Liver (tissue), 8 donors: ENCODE measurements at regions not wholly inside any gene's neighbourhood (a gene's known extent, or its start where the extent isn't known, plus 50 kb on each side); places are given as distances from the start of the nearest gene placed in this dataset.

Source experiments
- DNase-seq: peaks from one replicate; pipeline ENCODE4 v3.0.0-alpha.2; 2017; ENCODE audit warnings: low spot score
- H3K27ac ChIP-seq, 2 donors: one replicate each; pipeline ENCODE4 v1.7.0; 2013; ENCODE audit warnings: inconsistent platforms in 2 of 2, low read length in 2 of 2, control low read depth in 1 of 2, low read depth in 1 of 2, mild to moderate bottlenecking in 1 of 2
- H3K27me3 ChIP-seq, 4 donors: one replicate each; pipeline versions ENCODE4 v1.6.1 to v1.7.0; 2013; ENCODE audit warnings: low read length in 3 of 4, inconsistent platforms in 1 of 4, mild to moderate bottlenecking in 1 of 4, moderate library complexity in 1 of 4; ENCODE audit not compliant: control insufficient read depth in 4 of 4, insufficient read depth in 4 of 4
- H3K36me3 ChIP-seq, 4 donors: one replicate each; pipeline versions ENCODE4 v1.6.1 to v1.7.0; 2013; ENCODE audit warnings: low read length in 3 of 4, mild to moderate bottlenecking in 3 of 4, low read depth in 1 of 4, moderate library complexity in 1 of 4; ENCODE audit not compliant: control insufficient read depth in 4 of 4, insufficient read depth in 3 of 4
- H3K4me1 ChIP-seq, 4 donors: one replicate each; pipeline versions ENCODE4 v1.6.1 to v1.7.0; 2013; ENCODE audit warnings: low read length in 3 of 4, mild to moderate bottlenecking in 3 of 4, moderate library complexity in 1 of 4; ENCODE audit not compliant: control insufficient read depth in 4 of 4, insufficient read depth in 4 of 4
- H3K4me3 ChIP-seq, 3 donors: one replicate each; pipeline versions ENCODE4 v1.6.1 to v1.7.0; 2013; ENCODE audit warnings: low read length in 3 of 3, control low read depth in 1 of 3, low read depth in 1 of 3, mild to moderate bottlenecking in 1 of 3
- H3K9ac ChIP-seq, 2 donors: one replicate each; pipeline ENCODE4 v1.7.0; 2013; ENCODE audit warnings: low read length in 2 of 2, mild to moderate bottlenecking in 2 of 2, moderate library complexity in 2 of 2, control low read depth in 1 of 2, low read depth in 1 of 2
- H3K9me3 ChIP-seq, 4 donors: one replicate each; pipeline versions ENCODE4 v1.6.1 to v1.7.0; 2013; ENCODE audit warnings: low read length in 3 of 4; ENCODE audit not compliant: control insufficient read depth in 4 of 4
- EGR1 ChIP-seq, 2 donors: IDR thresholded peaks; 2 replicates each; pipeline ENCODE4 v1.6.1; 2016 to 2018; ENCODE audit warnings: antibody characterized with exemption in 2 of 2, low read depth in 2 of 2
- FOXA2 ChIP-seq: IDR thresholded peaks from 2 replicates; pipeline ENCODE4 v1.6.1; 2016; ENCODE audit warnings: antibody characterized with exemption
- HNF4A ChIP-seq, 2 donors: conservative IDR thresholded peaks; 2 replicates each; pipeline ENCODE4 v1.6.1; 2016; ENCODE audit warnings: antibody characterized with exemption in 2 of 2, mild to moderate bottlenecking in 2 of 2
- HNF4G ChIP-seq: IDR thresholded peaks from 2 replicates; pipeline ENCODE4 v1.6.1; 2016; ENCODE audit warnings: antibody characterized with exemption
- NR2F2 ChIP-seq: IDR thresholded peaks from 2 replicates; pipeline ENCODE4 v1.6.1; 2016; ENCODE audit warnings: antibody characterized with exemption
- RAD21 ChIP-seq, 2 donors: IDR thresholded peaks; 2 replicates each; pipeline ENCODE4 v1.6.1; 2016; ENCODE audit warnings: antibody characterized with exemption in 2 of 2, mild to moderate bottlenecking in 2 of 2
- SP1 ChIP-seq: IDR thresholded peaks from 2 replicates; pipeline ENCODE4 v1.6.1; 2018; ENCODE audit warnings: antibody characterized with exemption, mild to moderate bottlenecking
- YY1 ChIP-seq: IDR thresholded peaks from 2 replicates; pipeline ENCODE4 v1.6.1; 2016; ENCODE audit warnings: antibody characterized with exemption, mild to moderate bottlenecking
- WGBS: extraction: QIAGEN DNeasy Blood & Tissue Kit; methylation state at CpG from one replicate; pipeline ENCODE4 v1.1.7; 2013; 5-methylcytosine and 5-hydroxymethylcytosine counted together
- TF ChIP-seq, protein P1 (sequence below): IDR thresholded peaks from 2 replicates; pipeline ENCODE4 v1.6.1; 2016; ENCODE audit warnings: antibody characterized with exemption
- TF ChIP-seq, protein P2 (sequence below): fragments of 150-350 bp; IDR thresholded peaks from 2 replicates; pipeline ENCODE4 v1.5.1; 2017; ENCODE audit warnings: improper control_type of control experiment, low read depth, low read length; ENCODE audit not compliant: missing input control
- TF ChIP-seq, protein P3 (sequence below): IDR thresholded peaks from 2 replicates; pipeline ENCODE4 v1.6.1; 2016; ENCODE audit warnings: antibody characterized with exemption, mild to moderate bottlenecking
- TF ChIP-seq, protein P4 (sequence below): IDR thresholded peaks from 2 replicates; pipeline ENCODE4 v1.6.1; 2016; ENCODE audit warnings: antibody characterized with exemption
- TF ChIP-seq, protein P5 (sequence below): IDR thresholded peaks from 2 replicates; pipeline ENCODE4 v1.6.1; 2016; ENCODE audit warnings: antibody characterized with exemption
- donor health status: healthy.
- donor health status: healthy.
- donor health status: healthy.
- donor health status: healthy.
- donor health status: healthy.

DNA sequence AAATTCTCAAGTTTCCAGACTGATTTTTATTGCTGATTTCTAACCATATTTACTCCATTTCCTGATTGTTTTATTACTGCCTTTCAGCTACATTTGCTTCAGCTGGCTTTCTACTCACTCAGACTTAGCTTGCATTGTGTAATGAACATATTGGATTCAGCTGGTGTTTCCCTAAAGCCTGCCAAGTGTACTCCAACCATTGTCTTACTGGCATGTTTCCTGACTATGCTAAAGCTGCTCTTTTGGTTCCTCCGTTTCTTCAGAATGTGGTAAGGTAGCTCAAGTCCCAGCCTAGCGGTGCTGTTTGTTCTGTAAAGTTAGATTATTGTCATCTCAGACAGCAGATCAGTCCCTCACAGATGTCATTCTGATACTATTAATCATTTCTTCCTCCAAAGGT, 53.1 kb upstream of the GLRA2 start:
- H3K36me3 ChIP-seq, result no peaks in the 10 kb centered on the region
- WGBS, result 48% methylated on average over 2 of the region's 2 CpGs

DNA sequence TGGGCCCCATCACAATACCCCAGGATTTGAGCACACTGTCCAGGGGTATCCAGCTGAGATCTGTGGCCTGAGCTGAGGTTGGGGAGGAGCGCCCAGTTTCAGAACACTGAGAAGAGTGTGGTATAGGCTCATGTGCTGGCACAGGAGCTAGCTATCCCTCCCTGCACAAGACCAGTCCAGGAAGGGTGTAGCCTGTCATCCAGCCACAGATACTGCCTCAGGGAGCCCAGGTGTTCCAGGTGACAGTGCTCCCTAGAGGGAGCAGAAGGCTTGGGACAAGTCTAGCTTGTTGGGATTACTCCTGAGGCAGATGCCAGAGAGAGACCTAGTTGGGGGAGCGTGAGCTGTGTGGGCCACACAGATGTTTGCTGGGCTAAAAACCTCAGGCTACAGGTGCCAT, 79.6 kb upstream of the GLRA2 start:
- peaks cover 0 to 7% (median 0%) of the 10 kb centered on the region in 4 donors for H3K27me3 ChIP-seq
- no peak overlapping the region for H3K27ac ChIP-seq
- no peak overlapping the region for H3K9ac ChIP-seq
- TF ChIP-seq HNF4A (conservative IDR thresholded peaks at IDR 0.05) (no peak), RAD21 (IDR thresholded peaks at IDR 0.05) (no peak), HNF4G (no peak), YY1 (no peak), EGR1 (IDR thresholded peaks at IDR 0.05; ENCODE audit: low read depth in 2 of 2) (no peak), NR2F2 (no peak)
- TF ChIP-seq, protein P1, sequence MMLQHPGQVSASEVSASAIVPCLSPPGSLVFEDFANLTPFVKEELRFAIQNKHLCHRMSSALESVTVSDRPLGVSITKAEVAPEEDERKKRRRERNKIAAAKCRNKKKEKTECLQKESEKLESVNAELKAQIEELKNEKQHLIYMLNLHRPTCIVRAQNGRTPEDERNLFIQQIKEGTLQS, result no peak
- TF ChIP-seq, protein P2, sequence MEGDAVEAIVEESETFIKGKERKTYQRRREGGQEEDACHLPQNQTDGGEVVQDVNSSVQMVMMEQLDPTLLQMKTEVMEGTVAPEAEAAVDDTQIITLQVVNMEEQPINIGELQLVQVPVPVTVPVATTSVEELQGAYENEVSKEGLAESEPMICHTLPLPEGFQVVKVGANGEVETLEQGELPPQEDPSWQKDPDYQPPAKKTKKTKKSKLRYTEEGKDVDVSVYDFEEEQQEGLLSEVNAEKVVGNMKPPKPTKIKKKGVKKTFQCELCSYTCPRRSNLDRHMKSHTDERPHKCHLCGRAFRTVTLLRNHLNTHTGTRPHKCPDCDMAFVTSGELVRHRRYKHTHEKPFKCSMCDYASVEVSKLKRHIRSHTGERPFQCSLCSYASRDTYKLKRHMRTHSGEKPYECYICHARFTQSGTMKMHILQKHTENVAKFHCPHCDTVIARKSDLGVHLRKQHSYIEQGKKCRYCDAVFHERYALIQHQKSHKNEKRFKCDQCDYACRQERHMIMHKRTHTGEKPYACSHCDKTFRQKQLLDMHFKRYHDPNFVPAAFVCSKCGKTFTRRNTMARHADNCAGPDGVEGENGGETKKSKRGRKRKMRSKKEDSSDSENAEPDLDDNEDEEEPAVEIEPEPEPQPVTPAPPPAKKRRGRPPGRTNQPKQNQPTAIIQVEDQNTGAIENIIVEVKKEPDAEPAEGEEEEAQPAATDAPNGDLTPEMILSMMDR, result no peak
- TF ChIP-seq, protein P3, sequence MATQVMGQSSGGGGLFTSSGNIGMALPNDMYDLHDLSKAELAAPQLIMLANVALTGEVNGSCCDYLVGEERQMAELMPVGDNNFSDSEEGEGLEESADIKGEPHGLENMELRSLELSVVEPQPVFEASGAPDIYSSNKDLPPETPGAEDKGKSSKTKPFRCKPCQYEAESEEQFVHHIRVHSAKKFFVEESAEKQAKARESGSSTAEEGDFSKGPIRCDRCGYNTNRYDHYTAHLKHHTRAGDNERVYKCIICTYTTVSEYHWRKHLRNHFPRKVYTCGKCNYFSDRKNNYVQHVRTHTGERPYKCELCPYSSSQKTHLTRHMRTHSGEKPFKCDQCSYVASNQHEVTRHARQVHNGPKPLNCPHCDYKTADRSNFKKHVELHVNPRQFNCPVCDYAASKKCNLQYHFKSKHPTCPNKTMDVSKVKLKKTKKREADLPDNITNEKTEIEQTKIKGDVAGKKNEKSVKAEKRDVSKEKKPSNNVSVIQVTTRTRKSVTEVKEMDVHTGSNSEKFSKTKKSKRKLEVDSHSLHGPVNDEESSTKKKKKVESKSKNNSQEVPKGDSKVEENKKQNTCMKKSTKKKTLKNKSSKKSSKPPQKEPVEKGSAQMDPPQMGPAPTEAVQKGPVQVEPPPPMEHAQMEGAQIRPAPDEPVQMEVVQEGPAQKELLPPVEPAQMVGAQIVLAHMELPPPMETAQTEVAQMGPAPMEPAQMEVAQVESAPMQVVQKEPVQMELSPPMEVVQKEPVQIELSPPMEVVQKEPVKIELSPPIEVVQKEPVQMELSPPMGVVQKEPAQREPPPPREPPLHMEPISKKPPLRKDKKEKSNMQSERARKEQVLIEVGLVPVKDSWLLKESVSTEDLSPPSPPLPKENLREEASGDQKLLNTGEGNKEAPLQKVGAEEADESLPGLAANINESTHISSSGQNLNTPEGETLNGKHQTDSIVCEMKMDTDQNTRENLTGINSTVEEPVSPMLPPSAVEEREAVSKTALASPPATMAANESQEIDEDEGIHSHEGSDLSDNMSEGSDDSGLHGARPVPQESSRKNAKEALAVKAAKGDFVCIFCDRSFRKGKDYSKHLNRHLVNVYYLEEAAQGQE, result no peak
- H3K9me3 ChIP-seq, result no peaks in the 10 kb centered on the region
- 78% methylated on average over 2 of the region's 2 CpGs for WGBS
- H3K4me1 ChIP-seq, result no peaks in the 10 kb centered on the region
- no peak for DNase-seq
- H3K4me3 ChIP-seq, result no peak overlapping the region
- H3K36me3 ChIP-seq, result no peaks in the 10 kb centered on the region

More for the DNA sequence above, 53.1 kb upstream of the GLRA2 start:
- DNase-seq, result no peak
- H3K4me1 ChIP-seq, result no peaks in the 10 kb centered on the region
- H3K27me3 ChIP-seq, result peaks cover 0 to under 1% (median 0%) of the 10 kb centered on the region in 4 donors
- no peak overlapping the region for H3K9ac ChIP-seq
- TF ChIP-seq, protein P4, sequence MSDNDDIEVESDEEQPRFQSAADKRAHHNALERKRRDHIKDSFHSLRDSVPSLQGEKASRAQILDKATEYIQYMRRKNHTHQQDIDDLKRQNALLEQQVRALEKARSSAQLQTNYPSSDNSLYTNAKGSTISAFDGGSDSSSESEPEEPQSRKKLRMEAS, result no peak
- TF ChIP-seq, protein P1, result no peak
- TF ChIP-seq, protein P5, sequence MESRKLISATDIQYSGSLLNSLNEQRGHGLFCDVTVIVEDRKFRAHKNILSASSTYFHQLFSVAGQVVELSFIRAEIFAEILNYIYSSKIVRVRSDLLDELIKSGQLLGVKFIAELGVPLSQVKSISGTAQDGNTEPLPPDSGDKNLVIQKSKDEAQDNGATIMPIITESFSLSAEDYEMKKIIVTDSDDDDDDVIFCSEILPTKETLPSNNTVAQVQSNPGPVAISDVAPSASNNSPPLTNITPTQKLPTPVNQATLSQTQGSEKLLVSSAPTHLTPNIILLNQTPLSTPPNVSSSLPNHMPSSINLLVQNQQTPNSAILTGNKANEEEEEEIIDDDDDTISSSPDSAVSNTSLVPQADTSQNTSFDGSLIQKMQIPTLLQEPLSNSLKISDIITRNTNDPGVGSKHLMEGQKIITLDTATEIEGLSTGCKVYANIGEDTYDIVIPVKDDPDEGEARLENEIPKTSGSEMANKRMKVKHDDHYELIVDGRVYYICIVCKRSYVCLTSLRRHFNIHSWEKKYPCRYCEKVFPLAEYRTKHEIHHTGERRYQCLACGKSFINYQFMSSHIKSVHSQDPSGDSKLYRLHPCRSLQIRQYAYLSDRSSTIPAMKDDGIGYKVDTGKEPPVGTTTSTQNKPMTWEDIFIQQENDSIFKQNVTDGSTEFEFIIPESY, result no peak
- TF ChIP-seq FOXA2, result no peak
- no peak for TF ChIP-seq SP1
- TF ChIP-seq RAD21 (IDR thresholded peaks at IDR 0.05), result no peak
- H3K9me3 ChIP-seq, result no peaks in the 10 kb centered on the region
- no peak overlapping the region for H3K27ac ChIP-seq
- no peak overlapping the region for H3K4me3 ChIP-seq
